Sigmoid colon (tissue), 6 donors: ENCODE measurements at regions not wholly inside any gene's neighbourhood (a gene's known extent, or its start where the extent isn't known, plus 50 kb on each side); places are given as distances from the start of the nearest gene placed in this dataset.

Experiments used
- DNase-seq: peaks from one replicate; pipeline ENCODE4 v3.0.0-alpha.2; 2019
- H3K27ac ChIP-seq, 4 donors: fragments of 200-600 bp; sonication (generic); one replicate each; pipeline ENCODE4 v1.5.1; 2016 to 2019; ENCODE audit warnings: mild to moderate bottlenecking in 1 of 4
- H3K27me3 ChIP-seq, 3 donors: fragments of 200-600 bp; sonication (generic); one replicate each; pipeline ENCODE4 v1.5.1; 2019; ENCODE audit warnings: mild to moderate bottlenecking in 1 of 3
- H3K36me3 ChIP-seq, 4 donors: fragments of 200-600 bp; sonication (generic); one replicate each; pipeline ENCODE4 v1.5.1; 2016 to 2019
- H3K4me1 ChIP-seq, 4 donors: fragments of 200-600 bp; sonication (generic); one replicate each; pipeline ENCODE4 v1.5.1; 2017 to 2019
- H3K4me3 ChIP-seq, 4 donors: fragments of 200-600 bp; sonication (generic); one replicate each; pipeline ENCODE4 v1.5.1; 2017 to 2019; ENCODE audit warnings: mild to moderate bottlenecking in 2 of 4, moderate library complexity in 1 of 4
- H3K9me3 ChIP-seq, 4 donors: fragments of 200-600 bp in 3 of 4; sonication (generic) in 3 of 4; one replicate each; pipeline versions ENCODE4 v1.5.1 to v1.6.1; 2013 to 2019
- EP300 ChIP-seq, 4 donors: sonication (generic); formaldehyde crosslinking; IDR thresholded peaks; one replicate each; pipeline ENCODE4 v1.6.1; 2017; ENCODE audit warnings: antibody characterized with exemption in 4 of 4
- POLR2A ChIP-seq, 2 donors: fragments of 450-650 bp; IDR thresholded peaks; one replicate each; pipeline ENCODE4 v1.6.1; 2016; ENCODE audit warnings: antibody characterized with exemption in 2 of 2, mild to moderate bottlenecking in 2 of 2, moderate library complexity in 2 of 2
- POLR2AphosphoS5 ChIP-seq, 4 donors: sonication (generic); formaldehyde crosslinking; IDR thresholded peaks; one replicate each; pipeline ENCODE4 v1.6.1; 2017; ENCODE audit warnings: antibody characterized with exemption in 4 of 4
- WGBS, 2 donors: extraction: QIAGEN DNeasy Blood & Tissue Kit; methylation state at CpG; one replicate each; pipeline ENCODE4 v1.1.7; 2013; 5-methylcytosine and 5-hydroxymethylcytosine counted together
- intact Hi-C: fragments of 100-400 bp; cut with DNase I; formaldehyde crosslinking; loops from one replicate; pipeline ENCODE4 v1.15.1; 2023
- TF ChIP-seq, protein P1 (sequence below), 4 experiments: fragments of 450-650 bp in 3 of 4; fragments of 200-600 bp in 1 of 4; IDR thresholded peaks; one replicate each; pipeline ENCODE4 v1.5.1; 2016 to 2019; ENCODE audit warnings: antibody characterized with exemption in 4 of 4, mild to moderate bottlenecking in 3 of 4, moderate library complexity in 2 of 4
- donor health status: healthy with polysubstance abuse.
- donor health status: healthy.

DNA sequence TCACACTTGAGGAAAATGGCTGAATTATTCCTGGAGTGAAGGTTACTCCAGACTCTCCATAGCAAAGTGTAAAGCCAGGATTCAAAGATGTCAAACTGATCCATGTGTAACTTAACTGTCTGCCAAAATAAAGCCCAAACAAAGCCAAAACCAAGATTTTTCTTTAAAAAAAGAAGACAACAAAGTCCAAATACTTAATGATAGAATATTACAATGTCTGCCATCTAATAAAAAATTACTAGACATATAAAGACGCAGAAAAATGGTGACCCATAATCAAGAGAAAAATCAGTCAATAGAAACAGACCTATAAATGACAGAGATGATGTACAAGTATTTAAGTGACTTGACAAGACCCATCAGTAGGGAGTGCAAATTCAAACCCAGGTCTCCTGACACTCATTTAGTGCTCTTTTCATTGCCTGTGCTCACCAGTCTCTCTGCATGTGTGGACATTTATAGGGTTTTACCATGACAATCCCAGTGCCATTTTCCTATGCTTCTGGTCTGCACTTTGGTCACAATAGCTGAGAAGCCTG lies 85.1 kb upstream of the HES1 start:
- WGBS, 2 donors, result 95 to 97% methylated on average over 1 of the region's 1 CpG
- H3K4me3 ChIP-seq, result no peak overlapping the region
- no peaks in the 10 kb centered on the region for H3K36me3 ChIP-seq
- no peaks in the 10 kb centered on the region for H3K27me3 ChIP-seq
- no peak for TF ChIP-seq POLR2A (IDR thresholded peaks at IDR 0.05)
- TF ChIP-seq EP300 (IDR thresholded peaks at IDR 0.05), result no peak
- no peak for TF ChIP-seq POLR2AphosphoS5 (IDR thresholded peaks at IDR 0.05)
- TF ChIP-seq, protein P1, sequence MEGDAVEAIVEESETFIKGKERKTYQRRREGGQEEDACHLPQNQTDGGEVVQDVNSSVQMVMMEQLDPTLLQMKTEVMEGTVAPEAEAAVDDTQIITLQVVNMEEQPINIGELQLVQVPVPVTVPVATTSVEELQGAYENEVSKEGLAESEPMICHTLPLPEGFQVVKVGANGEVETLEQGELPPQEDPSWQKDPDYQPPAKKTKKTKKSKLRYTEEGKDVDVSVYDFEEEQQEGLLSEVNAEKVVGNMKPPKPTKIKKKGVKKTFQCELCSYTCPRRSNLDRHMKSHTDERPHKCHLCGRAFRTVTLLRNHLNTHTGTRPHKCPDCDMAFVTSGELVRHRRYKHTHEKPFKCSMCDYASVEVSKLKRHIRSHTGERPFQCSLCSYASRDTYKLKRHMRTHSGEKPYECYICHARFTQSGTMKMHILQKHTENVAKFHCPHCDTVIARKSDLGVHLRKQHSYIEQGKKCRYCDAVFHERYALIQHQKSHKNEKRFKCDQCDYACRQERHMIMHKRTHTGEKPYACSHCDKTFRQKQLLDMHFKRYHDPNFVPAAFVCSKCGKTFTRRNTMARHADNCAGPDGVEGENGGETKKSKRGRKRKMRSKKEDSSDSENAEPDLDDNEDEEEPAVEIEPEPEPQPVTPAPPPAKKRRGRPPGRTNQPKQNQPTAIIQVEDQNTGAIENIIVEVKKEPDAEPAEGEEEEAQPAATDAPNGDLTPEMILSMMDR (IDR thresholded peaks at IDR 0.05), result no peak
- no peak overlapping the region for H3K27ac ChIP-seq
- peaks cover 0 to 8% (median 3%) of the 10 kb centered on the region in 4 donors for H3K9me3 ChIP-seq
- no peak for DNase-seq
- intact Hi-C loops, result no loop called here
- H3K4me1 ChIP-seq, result peaks cover 0 to 11% (median 3%) of the 10 kb centered on the region in 4 donors

DNA sequence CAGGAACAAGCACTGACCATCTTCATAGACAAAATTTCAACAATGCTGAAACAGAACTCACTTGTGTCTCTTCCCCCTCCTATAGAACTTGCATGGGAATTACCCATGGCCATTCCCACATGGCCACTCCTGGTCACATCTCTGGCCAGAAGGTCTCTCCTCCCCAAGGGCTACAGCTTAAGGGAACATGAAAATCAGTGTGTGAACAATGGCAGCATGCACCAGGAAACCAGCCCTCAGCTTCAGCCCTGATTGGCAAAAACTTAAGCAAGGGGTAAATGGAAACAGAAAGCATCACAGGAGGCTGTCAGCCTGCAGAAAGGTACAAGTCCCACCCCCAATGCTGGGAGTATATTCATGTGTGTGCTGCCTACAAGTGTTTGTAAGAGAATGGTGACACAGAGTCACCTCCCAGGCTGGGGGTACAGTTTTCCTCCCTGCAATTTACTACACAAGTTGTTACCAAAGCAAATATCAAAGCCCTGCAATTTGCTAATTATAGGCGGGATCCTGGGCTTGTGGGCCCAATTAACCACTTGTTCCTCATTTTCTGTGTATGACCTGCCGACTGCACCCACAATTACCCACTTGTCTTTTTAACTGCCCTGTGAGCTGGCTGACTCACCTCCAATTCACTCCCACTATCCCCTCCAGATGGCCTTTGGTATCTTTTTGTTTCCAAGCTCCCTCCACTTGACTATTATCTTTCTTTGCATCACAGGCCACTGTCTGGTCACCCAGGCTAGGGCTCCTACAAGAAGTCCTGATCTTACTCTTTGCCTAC lies 84.4 kb upstream of the HES1 start:
- H3K4me3 ChIP-seq, result no peak overlapping the region

DNA sequence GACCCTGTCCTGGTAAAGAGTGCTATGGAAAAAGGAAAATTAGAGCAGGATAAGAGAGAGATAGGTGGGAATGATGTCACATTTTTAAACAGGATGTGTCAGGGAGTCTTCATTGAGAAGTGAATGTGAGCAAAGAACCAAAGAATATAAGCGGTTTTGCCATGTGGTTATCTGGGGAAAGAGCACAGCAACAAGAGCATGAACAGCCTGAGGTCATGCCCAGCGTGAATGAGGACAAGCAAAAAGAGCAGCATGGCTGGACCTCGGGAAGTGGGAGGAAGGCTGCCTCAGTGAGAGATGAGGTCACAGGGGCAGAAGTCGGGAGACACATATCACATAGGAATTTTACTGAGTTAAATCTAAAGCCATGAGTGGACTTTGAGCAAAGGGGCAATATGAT lies 82.8 kb upstream of the HES1 start:
- Histone ChIP-seq H3K27ac (no peak overlapping the region), H3K36me3 (no peaks in the 10 kb centered on the region), H3K9me3 (peaks cover 0 to 8% (median 3%) of the 10 kb centered on the region in 4 donors), H3K27me3 (no peaks in the 10 kb centered on the region), H3K4me1 (peaks cover 0 to 5% (median 4%) of the 10 kb centered on the region in 4 donors), H3K4me3 (no peak overlapping the region)
- DNase-seq, result no peak
- TF ChIP-seq POLR2AphosphoS5 (IDR thresholded peaks at IDR 0.05) (no peak), EP300 (IDR thresholded peaks at IDR 0.05) (no peak), POLR2A (IDR thresholded peaks at IDR 0.05) (no peak)
- TF ChIP-seq, protein P1 (IDR thresholded peaks at IDR 0.05), result no peak
- 94 to 95% methylated on average over 4 of the region's 4 CpGs for WGBS, 2 donors
- intact Hi-C loops, result no loop called here

More for the DNA sequence above, 84.4 kb upstream of the HES1 start:
- WGBS, 2 donors, result 13 to 42% methylated on average over 2 of the region's 2 CpGs
- no peaks in the 10 kb centered on the region for H3K36me3 ChIP-seq
- intact Hi-C loops, result no loop called here
- H3K4me1 ChIP-seq, result peaks cover 0 to 11% (median 3%) of the 10 kb centered on the region in 4 donors
- peaks cover 0 to 8% (median 3%) of the 10 kb centered on the region in 4 donors for H3K9me3 ChIP-seq
- no peak overlapping the region for H3K27ac ChIP-seq
- no peak for DNase-seq
- H3K27me3 ChIP-seq, result no peaks in the 10 kb centered on the region
- TF ChIP-seq POLR2A (IDR thresholded peaks at IDR 0.05) (no peak), EP300 (IDR thresholded peaks at IDR 0.05) (no peak), POLR2AphosphoS5 (IDR thresholded peaks at IDR 0.05) (no peak)
- TF ChIP-seq, protein P1 (IDR thresholded peaks at IDR 0.05), result no peak

DNA sequence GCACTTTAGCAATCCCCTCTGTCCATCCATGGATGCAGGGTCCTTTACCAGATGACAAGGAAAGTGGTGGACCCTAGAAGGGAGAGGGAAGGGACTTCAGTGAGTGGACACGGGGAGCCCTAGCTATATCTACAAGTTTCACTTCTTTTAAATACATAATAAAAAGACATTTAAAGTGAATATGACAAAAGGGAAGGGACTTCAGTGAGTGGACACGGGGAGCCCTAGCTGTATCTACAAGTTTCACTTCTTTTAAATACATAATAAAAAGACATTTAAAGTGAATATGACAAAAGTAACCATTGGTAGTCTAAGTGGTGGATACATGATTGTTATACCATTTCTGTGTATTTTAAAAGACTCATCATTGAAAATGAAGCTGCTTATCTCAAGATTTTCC lies 81.9 kb upstream of the HES1 start:
- Histone ChIP-seq H3K36me3 (no peaks in the 10 kb centered on the region), H3K4me1 (peaks cover 0 to 9% (median 6%) of the 10 kb centered on the region in 4 donors), H3K9me3 (peaks cover 0 to 8% (median 3%) of the 10 kb centered on the region in 4 donors), H3K27me3 (no peaks in the 10 kb centered on the region), H3K4me3 (no peak overlapping the region), H3K27ac (no peak overlapping the region)
- DNase-seq, result no peak
- WGBS, 2 donors, result 86 to 93% methylated on average over 2 of the region's 2 CpGs
- no peak for TF ChIP-seq POLR2A (IDR thresholded peaks at IDR 0.05)
- no peak for TF ChIP-seq POLR2AphosphoS5 (IDR thresholded peaks at IDR 0.05)
- TF ChIP-seq, protein P1 (IDR thresholded peaks at IDR 0.05), result no peak
- no peak for TF ChIP-seq EP300 (IDR thresholded peaks at IDR 0.05)
- intact Hi-C loops, result no loop called here
